Esophagus muscularis mucosa (tissue), 4 donors: ENCODE measurements at regions not wholly inside any gene's neighbourhood (a gene's known extent, or its start where the extent isn't known, plus 50 kb on each side); places are given as distances from the start of the nearest gene placed in this dataset.

Experiments used
- DNase-seq: peaks from one replicate; pipeline ENCODE4 v3.0.0-alpha.2; 2017; ENCODE audit errors: extremely low spot score
- H3K27ac ChIP-seq, 4 donors: fragments of 200-600 bp; sonication (generic); replicated peaks in 1 of 4; 1 replicate in 3 of 4; 2 replicates in 1 of 4; pipeline ENCODE4 v1.5.1; 2016 to 2019; ENCODE audit warnings: mild to moderate bottlenecking in 1 of 4
- H3K27me3 ChIP-seq, 4 donors: fragments of 200-600 bp; sonication (generic); one replicate each; pipeline versions ENCODE4 v1.5.1 to v1.6.0; 2016 to 2019
- H3K36me3 ChIP-seq, 4 donors: fragments of 200-600 bp; sonication (generic); one replicate each; pipeline ENCODE4 v1.5.1; 2016 to 2019
- H3K4me1 ChIP-seq, 4 donors: fragments of 200-600 bp; sonication (generic); one replicate each; pipeline ENCODE4 v1.5.1; 2016 to 2019
- H3K4me3 ChIP-seq, 4 donors: fragments of 200-600 bp; sonication (generic); 1 replicate in 2 of 4; 2 replicates in 2 of 4; pipeline ENCODE4 v1.5.1; 2016 to 2019; ENCODE audit warnings: mild to moderate bottlenecking in 4 of 4, moderate library complexity in 1 of 4
- H3K9me3 ChIP-seq, 4 donors: fragments of 200-600 bp; sonication (generic); 1 replicate in 3 of 4; 2 replicates in 1 of 4; pipeline ENCODE4 v1.5.1; 2016 to 2019
- EP300 ChIP-seq: sonication (generic); formaldehyde crosslinking; IDR thresholded peaks from one replicate; pipeline ENCODE4 v1.6.1; 2017; ENCODE audit warnings: antibody characterized with exemption
- POLR2A ChIP-seq: fragments of 450-650 bp; IDR thresholded peaks from one replicate; pipeline ENCODE4 v1.6.1; 2017; ENCODE audit warnings: antibody characterized with exemption, moderate library complexity, mild to moderate bottlenecking, low read depth
- POLR2AphosphoS5 ChIP-seq, 2 donors: sonication (generic); formaldehyde crosslinking; IDR thresholded peaks; one replicate each; pipeline ENCODE4 v1.6.1; 2017; ENCODE audit warnings: antibody characterized with exemption in 2 of 2
- WGBS: methylation state at CpG from one replicate; pipeline ENCODE4 v1.1.5; 2018; 5-methylcytosine and 5-hydroxymethylcytosine counted together
- intact Hi-C: fragments of 100-400 bp; cut with DNase I; formaldehyde crosslinking; loops from one replicate; pipeline ENCODE4 v1.15.1; 2023
- TF ChIP-seq, protein P1 (sequence below), 3 experiments: fragments of 200-600 bp in 2 of 3; fragments of 450-650 bp in 1 of 3; sonication (generic) in 2 of 3; IDR thresholded peaks; one replicate each; pipeline ENCODE4 v1.5.1; 2017 to 2019; ENCODE audit warnings: antibody characterized with exemption in 3 of 3, mild to moderate bottlenecking in 2 of 3, moderate library complexity in 1 of 3

DNA sequence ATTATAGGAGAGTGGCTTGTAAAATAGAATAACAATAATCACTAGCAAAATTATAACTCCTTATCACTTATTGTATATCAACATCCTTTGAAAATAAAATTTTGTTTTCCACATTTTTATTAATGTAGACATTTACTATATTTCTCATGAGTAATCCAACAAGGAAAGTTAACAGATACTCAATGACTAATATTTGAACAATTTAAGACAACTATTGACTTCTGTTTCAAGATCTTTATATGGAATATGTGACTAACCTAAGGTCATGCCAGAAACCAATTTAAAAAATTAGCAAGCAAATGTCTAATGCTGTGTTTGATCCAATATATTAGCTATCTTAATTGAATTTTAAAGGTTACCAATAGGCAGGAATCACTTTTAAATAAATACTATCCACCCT is 638.5 kb upstream of the FLRT2 start:
- no peak overlapping the region for H3K27ac ChIP-seq
- H3K27me3 ChIP-seq = no peaks in the 10 kb centered on the region
- TF ChIP-seq POLR2A = no peak
- no peak for TF ChIP-seq POLR2AphosphoS5 (IDR thresholded peaks at IDR 0.05)
- TF ChIP-seq, protein P1, sequence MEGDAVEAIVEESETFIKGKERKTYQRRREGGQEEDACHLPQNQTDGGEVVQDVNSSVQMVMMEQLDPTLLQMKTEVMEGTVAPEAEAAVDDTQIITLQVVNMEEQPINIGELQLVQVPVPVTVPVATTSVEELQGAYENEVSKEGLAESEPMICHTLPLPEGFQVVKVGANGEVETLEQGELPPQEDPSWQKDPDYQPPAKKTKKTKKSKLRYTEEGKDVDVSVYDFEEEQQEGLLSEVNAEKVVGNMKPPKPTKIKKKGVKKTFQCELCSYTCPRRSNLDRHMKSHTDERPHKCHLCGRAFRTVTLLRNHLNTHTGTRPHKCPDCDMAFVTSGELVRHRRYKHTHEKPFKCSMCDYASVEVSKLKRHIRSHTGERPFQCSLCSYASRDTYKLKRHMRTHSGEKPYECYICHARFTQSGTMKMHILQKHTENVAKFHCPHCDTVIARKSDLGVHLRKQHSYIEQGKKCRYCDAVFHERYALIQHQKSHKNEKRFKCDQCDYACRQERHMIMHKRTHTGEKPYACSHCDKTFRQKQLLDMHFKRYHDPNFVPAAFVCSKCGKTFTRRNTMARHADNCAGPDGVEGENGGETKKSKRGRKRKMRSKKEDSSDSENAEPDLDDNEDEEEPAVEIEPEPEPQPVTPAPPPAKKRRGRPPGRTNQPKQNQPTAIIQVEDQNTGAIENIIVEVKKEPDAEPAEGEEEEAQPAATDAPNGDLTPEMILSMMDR (IDR thresholded peaks at IDR 0.05) = no peak
- TF ChIP-seq EP300 = no peak
- H3K4me3 ChIP-seq = no peak overlapping the region
- intact Hi-C loops = no loop called here
- peaks cover 0 to 19% (median under 1%) of the 10 kb centered on the region in 4 donors for H3K9me3 ChIP-seq
- no peaks in the 10 kb centered on the region for H3K4me1 ChIP-seq
- no peaks in the 10 kb centered on the region for H3K36me3 ChIP-seq
- DNase-seq = no peak

DNA sequence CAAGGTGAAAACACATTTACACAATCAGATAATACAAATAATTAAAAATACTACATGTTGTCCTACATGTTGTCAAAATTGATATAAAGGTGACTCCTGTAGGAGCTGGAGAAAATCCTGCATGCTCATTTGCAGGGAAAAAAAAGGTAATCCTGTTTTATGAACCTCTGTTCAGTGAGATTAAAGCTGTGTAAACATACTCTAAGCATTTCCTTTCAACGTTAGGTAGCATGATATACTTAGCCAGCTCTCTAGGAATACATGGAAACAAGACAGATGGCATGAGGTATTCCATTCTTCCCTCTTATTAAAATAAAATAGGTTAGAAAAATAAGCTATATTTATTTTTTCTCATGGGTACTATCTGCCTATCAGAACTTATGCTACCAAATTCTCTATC is 635.7 kb upstream of the FLRT2 start:
- Histone ChIP-seq H3K4me3 (no peak overlapping the region), H3K27me3 (no peaks in the 10 kb centered on the region), H3K36me3 (no peaks in the 10 kb centered on the region), H3K27ac (no peak overlapping the region), H3K9me3 (peaks cover 0 to under 1% (median 0%) of the 10 kb centered on the region in 4 donors), H3K4me1 (no peaks in the 10 kb centered on the region)
- TF ChIP-seq, protein P1 (IDR thresholded peaks at IDR 0.05) = no peak
- TF ChIP-seq POLR2AphosphoS5 (IDR thresholded peaks at IDR 0.05) (no peak), EP300 (no peak), POLR2A (no peak)
- intact Hi-C loops = no loop called here
- no peak for DNase-seq
- 40% methylated on average over 1 of the region's 1 CpG for WGBS

DNA sequence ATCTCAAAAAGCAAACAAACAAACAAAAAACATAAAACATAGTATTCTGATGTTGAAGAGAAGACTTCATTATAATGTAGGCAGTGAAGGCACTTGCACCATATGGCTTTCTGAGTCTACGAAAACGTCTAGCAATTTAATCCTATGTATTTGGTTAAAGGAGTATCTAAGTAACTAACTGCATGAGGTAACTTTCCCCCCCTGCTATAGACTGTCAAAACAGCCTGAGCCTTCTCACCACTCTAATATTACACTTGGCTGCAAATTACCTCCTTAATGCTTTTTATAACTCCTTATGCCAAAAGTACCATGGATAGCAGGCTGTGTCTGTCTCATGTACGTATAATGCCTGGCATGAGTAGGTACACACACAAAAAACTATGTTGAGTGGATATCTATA is 607.6 kb upstream of the FLRT2 start:
- Histone ChIP-seq H3K27me3 (no peaks in the 10 kb centered on the region), H3K4me1 (no peaks in the 10 kb centered on the region), H3K9me3 (no peaks in the 10 kb centered on the region), H3K36me3 (no peaks in the 10 kb centered on the region), H3K4me3 (no peak overlapping the region), H3K27ac (no peak overlapping the region)
- TF ChIP-seq EP300 (no peak), POLR2AphosphoS5 (IDR thresholded peaks at IDR 0.05) (no peak), POLR2A (no peak)
- TF ChIP-seq, protein P1 (IDR thresholded peaks at IDR 0.05) = no peak
- no peak for DNase-seq
- intact Hi-C loops = no loop called here
- 60% methylated on average over 3 of the region's 3 CpGs for WGBS

DNA sequence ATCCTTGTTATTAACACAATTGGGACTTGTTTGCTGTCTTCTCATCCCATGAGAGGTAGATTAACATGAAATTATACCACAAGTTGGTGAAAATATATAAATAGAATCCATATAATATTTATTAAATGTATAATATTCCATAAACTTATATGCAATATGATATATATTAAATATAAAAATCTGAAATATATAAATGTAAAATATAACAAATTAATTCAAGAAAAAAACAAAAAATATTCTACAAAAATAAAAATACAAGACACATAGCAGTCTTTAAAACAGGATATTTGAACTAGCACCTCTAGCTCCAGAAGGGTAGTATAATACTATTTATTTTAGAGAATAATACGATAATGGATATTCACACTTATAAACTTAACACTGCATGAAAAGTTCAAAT is 603.3 kb upstream of the FLRT2 start:
- intact Hi-C loops = no loop called here
- Histone ChIP-seq H3K4me1 (no peaks in the 10 kb centered on the region), H3K27me3 (no peaks in the 10 kb centered on the region), H3K36me3 (no peaks in the 10 kb centered on the region), H3K27ac (no peak overlapping the region), H3K4me3 (no peak overlapping the region), H3K9me3 (no peaks in the 10 kb centered on the region)
- no peak for TF ChIP-seq EP300
- TF ChIP-seq POLR2A = no peak
- TF ChIP-seq POLR2AphosphoS5 (IDR thresholded peaks at IDR 0.05) = no peak
- TF ChIP-seq, protein P1 (IDR thresholded peaks at IDR 0.05) = no peak
- 92% methylated on average over 1 of the region's 1 CpG for WGBS
- DNase-seq = no peak

DNA sequence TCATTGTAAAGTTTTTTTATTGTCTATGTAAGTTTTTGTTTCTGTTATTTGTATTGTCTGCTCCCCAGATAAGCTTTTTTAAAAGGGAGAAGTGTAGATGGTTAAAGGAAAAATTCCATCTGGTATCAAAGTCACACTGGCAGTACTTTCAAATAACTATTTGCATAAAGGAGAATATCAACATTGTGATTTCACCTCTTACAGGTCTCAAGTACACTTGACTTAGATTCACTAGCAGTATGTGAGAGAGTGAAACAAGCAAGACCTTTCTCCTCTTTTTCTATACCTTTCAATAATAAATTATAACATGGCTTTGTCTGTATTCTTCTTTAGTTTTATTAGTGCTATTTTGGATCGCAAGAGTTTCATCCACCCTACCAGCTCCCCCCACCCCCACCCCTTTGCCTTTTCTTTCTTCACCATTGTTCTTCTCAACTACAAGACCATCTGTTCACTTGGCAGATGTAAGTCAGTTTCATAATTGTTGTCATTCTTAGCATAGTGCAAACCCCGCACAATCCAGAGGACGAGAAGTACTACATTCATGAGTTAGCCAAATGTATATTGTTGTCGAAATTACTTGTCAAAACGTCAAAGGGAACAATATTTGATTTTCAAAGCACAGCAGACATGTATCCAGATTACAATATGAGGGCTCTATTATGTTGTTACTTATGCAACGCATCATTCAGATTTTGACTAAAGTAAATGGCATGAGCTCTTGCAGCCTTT is 602.7 kb upstream of the FLRT2 start:
- TF ChIP-seq, protein P1 (IDR thresholded peaks at IDR 0.05) = no peak
- no peak for TF ChIP-seq POLR2AphosphoS5 (IDR thresholded peaks at IDR 0.05)
- no peak for TF ChIP-seq POLR2A
- TF ChIP-seq EP300 = no peak
- Histone ChIP-seq H3K27me3 (no peaks in the 10 kb centered on the region), H3K27ac (no peak overlapping the region), H3K4me1 (no peaks in the 10 kb centered on the region), H3K4me3 (no peak overlapping the region), H3K36me3 (no peaks in the 10 kb centered on the region), H3K9me3 (no peaks in the 10 kb centered on the region)
- intact Hi-C loops = no loop called here
- no peak for DNase-seq
- 65% methylated on average over 6 of the region's 6 CpGs for WGBS
